NCI-H345 treated with DMSO at 0.1 percent for 48 hours (cell line): ENCODE measurements at regions not wholly inside any gene's neighbourhood (a gene's known extent, or its start where the extent isn't known, plus 50 kb on each side); places are given as distances from the start of the nearest gene placed in this dataset.

Experiments used
- DNase-seq: peaks from one replicate; lab custom pipeline; 2025; ENCODE audit not compliant: unreplicated experiment; lab: John Stamatoyannopoulos, UW

DNA sequence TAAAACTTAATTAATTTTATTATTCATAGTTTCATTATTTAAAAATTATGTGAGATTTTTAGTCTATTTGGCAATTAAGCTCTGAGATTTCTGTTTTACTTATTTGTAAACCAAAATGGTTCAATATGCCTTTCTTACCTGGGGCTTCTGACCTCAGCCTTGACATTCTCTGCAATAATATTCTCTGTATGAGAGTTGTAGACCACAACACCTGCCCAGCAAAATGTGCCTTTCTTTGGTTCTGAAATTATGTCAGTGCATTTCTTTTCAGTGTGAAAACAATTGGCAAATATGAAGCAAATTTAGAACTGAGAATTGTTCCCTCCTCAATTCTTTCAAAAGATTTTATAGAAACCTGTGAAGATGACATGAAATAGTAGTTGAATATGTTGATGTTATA lies 426.4 kb upstream of the FZD8 start:
- no peak for DNase-seq

DNA sequence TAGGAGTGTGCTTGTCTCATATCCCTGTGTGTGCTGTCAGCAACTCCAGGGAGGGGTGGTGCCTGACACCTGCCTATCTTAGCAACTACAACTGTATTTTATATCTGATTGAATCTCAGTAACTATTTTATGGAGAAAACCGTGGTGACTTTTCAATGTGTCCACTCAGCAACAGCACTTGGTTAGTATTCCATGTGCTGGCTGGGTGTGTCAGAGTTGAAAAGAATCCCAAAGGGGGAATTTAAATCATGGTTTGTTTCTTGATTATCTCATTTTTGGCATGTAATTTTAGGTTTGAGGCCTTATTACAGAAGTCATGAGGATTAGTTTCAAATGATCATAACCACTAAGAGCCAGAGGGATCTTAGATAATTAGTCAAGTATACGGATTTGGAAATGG lies 425.7 kb upstream of the FZD8 start:
- DNase-seq, result no peak

DNA sequence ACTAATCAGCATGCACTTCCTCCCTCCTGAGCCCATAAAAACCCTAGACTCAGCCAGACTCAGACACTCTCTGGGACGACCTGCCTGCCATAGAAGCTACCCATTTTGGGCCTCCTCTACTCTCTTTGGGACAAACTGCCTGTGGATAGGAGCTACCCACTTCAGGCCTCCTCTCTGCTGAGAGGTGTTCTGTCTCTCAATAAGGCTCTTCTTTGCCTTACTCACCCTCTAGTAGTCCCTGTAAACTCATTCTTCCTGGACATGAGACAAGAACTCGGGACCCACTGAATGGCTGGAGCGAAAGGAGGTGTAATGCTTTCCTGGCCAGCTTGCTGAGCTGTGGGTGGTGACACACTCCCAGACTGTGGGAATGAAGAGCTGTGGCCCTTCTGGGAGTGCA lies 424.8 kb upstream of the FZD8 start:
- DNase-seq, result no peak

DNA sequence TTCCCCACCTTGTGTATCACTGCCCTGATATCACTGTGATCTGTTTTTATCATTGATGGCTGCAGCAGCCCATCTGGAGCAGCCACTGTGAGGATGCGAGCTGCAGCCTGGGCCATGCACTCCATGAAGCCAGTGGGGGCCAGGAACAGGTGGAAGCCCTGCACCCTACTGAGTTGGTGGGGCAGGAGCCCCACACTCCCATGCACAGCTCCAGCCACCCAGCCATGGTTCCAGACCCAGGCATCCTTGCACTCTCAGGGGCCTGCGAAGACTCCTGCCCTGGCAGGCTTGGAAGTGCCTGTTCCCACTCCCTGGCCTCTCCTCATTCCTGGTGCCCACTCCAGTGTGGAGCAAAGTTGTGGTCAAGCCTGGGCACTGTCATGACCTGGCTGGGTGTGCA lies 424.0 kb upstream of the FZD8 start:
- DNase-seq, result no peak

DNA sequence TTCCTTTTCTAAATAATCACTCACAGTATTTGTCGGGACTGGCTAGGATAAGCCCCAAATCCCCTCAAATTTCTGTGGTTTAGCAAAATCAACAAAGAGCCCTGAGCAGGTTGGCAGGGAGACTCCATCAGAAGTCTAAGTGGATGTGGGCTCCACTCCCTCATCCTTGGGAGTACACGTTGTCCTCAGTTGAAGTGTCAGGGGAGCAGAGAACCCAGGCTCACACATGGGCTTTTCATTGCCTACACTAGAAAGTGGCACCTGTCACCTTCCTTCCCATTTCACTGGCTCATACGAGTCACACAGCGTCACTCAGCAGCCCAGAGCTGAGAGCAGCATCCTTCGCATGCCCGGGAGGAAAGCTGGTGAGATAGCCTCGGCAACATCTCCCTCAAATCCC lies 421.3 kb upstream of the FZD8 start:
- DNase-seq, result no peak

DNA sequence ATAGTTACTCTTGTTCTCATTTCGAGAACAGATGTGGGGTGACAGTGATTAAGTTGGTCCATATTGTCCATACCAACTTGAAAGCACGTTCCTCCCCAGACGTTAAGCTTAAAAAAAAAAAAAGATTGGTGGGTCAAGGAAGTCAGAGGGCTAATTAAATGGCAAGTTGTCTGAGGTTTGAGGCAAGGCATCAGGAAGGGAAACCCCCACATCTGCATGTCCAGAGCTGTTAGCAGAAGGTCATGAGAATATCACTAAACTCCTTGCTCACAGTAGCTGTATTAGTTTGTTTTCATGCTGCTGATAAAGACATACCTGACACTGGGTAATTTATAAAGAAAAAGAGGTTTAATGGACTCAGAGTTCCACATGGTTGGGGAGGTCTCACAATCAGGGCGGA lies 415.6 kb upstream of the FZD8 start:
- no peak for DNase-seq

DNA sequence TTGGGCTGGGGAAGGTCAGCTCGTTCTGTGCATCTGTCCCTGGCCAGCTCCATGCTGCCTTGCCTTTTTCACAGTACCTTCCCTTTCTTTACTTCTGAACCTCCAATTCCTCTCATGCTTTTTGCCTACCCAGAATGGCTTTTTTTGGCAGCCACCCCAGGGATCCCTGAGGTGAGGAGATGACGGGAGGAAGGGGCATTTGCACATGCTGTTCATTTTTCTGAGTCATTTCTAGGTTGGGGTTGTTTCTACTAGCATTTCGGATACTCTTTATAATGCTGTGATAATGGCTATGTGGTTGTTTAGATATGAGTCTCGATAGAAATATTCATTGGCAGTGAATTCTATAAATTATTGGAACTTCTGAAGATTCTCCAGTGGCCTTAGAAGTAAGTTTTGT lies 415.1 kb upstream of the FZD8 start:
- no peak for DNase-seq

DNA sequence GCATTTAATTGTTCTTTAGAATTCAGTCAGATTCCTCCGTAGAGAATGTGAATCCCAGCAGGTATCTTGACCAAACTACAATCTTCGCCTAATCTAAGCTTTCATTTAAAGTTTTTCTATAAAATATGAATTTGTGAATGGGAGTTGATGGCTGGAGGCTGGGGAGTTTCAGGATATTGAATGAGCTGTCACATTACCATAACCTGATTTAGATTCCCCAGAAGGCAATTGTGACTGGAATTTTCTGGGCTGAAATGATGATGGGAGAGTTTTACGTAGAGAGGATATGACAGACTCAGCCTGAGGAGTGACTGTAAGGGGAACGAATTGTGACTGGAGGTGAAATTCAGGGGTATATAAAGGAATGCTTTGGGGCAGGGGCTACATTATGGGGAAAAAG lies 411.7 kb upstream of the FZD8 start:
- no peak for DNase-seq

DNA sequence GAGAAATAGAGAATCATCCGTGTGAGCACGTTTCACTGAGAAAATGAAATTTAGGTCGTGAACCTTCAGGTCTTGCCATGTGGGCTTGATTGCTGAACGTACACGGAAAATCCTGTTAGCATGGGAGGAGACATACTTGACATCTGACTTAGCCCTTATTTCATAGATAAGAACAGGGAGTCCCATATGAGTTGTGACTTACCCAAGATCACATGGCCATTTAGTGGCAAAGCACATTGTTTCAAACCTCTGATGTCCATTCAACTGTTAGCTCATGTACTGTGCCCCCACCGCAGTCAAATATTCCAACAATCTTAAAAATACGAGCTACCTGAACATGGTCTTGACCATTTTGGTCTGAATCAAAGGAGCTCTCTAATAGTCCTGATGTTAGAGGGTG lies 411.2 kb upstream of the FZD8 start:
- no peak for DNase-seq

DNA sequence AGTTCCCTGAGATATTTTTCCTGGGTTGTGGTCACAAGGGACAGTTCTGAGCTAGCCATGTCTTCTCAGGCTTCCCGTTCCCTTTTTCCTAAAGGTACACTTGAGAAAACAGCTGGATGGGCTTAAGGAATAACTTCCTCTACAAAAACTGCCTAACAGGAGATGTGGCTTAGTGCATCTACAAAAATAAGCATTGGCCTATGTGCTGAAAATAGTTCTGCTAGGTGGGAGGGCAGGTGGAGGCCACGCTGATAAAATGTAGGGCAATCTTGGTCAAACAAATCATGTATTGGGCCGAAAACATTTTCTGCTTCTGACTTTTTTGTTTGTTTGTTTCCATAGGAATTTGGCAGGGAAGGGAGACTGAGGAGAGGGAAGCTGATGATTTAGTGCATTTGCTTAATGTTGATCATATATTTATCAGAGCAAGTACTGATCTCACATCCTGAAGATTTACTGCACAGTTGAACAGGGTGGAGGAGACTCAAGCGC lies 409.4 kb upstream of the FZD8 start:
- no peak for DNase-seq

DNA sequence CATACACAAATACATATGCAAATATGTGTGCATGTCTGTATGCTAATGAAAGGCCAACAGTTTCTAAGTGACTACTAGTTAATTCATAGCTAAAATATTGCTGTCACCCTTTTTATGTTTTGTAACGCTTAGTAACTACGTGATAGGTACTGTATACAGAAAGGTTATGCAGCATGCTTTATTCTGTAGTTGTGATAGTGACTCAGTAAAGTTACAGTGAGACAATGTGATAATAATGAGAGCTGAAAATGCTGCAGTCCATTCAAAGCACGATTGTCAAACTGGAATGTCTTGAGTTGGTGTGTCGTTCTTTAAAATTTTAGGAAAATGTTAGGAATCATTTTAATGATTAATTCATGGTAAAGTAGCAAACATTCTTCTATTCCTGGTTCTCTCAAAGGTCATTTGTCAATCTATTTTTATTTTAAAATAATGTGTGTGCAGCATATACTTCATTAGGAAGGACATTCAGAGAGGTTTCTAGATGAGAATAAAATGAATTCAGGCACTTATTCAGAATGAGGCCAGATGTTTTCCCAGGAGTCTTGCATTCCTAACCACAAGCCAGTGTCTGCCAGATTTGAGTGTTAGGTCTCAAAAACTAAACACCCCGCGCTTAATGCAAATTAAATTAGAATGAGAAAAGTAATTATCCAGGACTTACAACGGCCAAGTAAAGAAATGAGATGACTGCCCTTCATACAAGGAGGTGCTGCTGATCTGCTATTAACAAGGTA lies 408.8 kb upstream of the FZD8 start:
- DNase-seq, result no peak

DNA sequence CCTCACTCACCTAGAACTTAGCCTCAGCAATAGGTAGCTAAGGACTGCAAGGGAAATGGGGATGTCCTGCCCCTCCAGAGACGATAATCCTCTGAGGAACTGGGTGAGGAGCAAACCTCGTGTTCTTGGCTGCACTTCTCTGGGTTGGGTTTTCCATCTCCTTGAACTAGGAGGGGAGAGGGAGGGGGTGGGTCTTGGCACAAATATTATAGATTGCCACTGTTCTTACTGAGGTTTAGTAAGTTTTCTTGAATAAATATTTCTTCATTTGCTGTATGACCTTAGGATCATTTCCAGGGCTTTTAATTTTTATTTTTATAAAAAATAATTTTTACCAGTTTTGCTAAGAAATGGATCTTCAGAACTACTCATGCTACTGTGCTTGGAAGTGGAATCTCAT lies 406.7 kb upstream of the FZD8 start:
- no peak for DNase-seq

DNA sequence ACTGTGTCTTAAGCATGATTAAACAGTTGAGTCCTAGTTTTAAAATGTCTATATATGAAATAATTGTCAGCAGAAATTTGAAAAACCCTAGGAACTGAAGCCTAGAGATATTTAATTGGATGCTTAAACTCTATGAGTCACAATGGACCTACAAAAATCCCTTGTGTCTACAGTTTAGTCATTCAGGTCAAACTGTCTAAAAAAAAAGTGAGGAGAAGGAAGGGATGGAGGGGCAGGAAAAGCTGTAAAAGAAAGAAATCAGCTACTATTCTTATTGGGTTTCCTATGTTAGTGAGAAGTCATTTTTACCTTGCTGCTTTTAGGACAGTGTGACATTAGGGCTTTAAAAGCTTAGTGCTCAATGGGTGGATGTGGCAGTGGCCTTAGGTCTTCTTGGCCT lies 406.1 kb upstream of the FZD8 start:
- DNase-seq, result no peak

DNA sequence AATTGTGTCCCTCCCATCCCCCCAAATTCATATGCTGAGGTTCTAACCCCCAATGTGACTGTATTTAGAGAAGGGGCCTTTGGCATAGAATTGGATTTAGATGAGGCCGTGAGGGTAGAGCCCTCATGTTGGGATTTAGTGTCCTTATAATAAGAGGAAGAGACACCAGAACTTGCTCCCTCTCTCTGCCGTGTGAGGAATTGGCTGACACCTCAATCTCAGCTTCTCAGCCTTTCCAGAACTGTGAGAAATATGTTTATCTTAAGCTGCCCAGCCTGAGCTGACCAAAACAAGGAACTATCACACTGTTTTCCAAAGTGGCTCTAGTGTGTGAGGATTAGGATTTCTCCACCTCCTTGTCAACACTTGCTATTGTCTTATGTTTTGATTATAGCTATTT lies 400.0 kb upstream of the FZD8 start:
- no peak for DNase-seq

DNA sequence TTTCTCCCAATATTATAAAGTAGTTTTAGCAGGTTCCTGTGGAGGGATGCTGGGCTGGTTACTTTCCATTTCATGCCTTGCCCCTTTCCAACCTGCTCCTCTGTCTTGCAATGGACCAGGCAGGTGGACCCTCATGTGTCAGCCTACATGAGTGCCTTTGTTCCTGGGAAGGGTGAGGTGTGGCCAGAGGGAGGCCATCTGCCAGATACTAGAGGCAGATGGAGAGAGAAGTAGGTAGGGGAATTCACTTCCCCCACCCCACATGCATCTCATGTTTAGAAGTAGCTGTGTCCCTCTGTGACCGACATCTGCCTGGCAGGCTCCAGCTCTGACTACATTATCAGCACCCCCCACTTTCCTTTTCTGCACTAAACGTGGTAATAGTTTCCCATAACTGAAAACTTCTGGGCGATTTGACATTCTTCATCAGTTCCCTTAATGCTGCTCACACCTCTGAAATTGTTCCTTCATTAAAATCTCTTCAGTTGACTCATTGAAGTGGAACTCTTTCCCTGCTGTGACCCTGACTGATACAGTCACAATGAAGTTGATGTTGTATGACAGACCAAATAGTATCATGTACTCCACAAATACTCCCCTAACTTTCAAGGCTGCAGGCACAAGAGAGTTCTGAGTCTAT lies 396.3 kb upstream of the FZD8 start:
- DNase-seq, result peak; percentile 28

DNA sequence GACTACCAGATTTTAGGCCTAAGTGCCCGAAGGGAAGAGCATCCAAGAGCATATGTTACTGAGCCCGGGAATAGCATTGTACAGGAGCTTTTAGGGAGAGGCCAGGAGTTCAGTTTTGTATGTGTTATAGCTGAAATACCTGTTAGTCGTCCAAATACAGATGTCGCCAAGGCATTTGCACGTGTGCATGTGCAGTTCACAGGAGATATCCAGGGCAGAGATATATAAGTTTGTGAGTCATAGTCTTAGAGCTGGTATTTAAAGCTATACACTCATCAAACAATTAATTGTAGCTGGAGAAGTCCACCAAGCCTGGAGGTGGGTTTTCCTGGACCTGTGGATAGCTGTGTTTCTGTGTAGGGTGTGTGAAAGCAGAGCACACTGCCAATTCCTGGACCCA lies 394.0 kb upstream of the FZD8 start:
- no peak for DNase-seq

DNA sequence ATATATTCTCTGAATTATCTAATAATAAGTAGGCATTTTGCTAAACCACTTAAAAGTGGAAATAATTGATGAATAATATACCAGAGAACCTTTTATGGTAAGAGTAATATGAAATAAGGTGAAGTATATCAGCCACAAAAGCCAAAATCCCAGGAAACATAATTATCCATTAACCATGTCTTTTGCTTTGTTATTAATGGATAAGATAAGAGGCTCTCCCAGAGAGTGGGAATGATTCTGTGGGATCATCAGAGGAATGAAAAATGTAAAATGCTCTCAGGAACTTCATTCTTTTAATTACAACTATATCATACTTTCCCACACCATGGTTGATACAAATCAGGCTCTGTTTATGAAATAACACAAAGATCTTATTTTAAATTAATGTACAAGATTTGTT lies 391.7 kb upstream of the FZD8 start:
- no peak for DNase-seq

DNA sequence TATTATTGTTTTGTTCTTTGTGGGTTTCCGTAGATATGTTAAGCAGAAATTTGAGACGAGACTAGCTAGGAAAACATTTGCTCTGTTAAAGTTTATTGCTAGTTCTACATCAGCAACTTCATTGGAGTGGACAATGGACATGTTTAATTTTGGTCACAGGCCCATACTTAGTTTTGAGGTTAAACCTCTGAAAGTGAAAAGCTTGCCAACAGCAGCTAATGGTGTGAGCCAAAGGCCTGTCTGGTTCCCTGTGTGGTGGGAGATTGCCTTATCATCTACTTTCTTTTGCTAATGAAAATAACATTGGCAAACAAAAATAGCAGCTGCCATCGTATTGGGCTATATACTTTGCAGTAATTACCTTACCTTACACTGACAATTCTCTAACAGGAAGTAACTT lies 388.4 kb upstream of the FZD8 start:
- DNase-seq, result no peak

DNA sequence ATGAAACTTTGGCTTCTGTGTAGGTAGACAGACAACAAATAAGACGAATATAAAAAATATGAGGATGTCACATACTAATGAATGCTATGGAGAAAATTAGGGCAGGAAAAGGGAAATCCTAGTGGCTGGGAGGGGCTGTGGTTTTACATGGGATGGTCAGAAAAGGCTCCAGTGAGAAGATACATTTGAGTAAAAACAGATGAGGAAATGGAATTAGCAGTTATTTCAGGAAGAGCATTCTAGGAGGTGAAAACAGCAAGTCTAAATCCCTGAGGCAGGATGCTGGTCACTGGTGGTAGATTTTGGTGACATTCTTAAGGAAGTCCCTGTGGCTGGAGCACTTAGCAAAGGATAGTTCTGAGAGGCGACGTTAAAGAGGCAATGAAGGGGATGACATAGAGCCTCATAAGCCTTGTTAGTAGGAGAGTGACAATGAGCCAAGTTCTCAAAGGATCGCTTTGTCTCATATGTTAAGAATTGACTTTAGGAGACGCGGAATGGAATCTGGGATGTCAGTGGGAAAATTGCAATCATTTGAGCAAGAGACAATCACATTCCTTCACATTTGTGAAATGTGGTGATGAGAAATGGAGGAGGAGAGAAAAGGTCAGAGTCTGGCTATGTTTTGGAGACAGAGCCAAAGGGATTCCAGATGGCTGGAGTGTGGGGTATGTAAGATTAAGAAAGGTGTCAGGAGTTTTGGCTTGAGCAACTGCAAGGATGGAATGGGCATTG lies 384.7 kb upstream of the FZD8 start:
- no peak for DNase-seq

DNA sequence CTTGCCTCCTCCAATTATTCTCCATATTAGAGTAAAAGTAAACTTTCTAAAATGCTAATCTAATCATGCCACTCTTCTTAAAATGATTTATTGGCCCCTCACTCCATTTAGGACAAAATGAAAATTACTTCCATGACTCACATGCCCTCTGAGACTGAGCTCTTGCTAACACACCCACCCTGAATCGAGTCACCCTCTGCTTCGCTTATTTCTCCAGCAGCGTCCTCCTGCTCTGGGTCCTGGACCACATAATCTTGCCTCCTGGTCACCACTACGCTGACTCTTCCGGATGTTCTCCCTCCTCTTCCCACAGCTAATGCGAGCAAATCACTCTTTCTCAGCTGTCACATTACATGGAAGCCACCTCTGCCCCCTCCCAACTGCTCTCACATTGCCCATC lies 384.0 kb upstream of the FZD8 start:
- no peak for DNase-seq

DNA sequence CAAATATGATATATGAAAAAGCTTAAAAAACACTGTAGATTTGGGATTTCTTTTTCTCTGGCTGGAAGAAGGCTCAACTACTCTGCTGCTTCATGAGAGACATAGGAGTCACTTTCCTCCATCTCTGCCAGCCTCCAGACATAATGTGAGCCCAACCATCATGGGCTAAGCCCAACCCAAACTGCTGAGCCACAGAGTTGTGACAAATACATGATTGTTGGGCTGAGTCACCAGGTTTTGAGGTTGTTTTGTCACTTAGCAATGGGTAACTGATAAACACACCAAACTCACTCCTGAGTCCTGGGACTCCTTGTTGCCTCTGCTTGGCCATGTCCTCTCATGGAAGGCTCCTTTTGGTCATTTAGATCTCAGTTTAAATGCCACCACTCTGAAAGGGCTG lies 381.8 kb upstream of the FZD8 start:
- no peak for DNase-seq

DNA sequence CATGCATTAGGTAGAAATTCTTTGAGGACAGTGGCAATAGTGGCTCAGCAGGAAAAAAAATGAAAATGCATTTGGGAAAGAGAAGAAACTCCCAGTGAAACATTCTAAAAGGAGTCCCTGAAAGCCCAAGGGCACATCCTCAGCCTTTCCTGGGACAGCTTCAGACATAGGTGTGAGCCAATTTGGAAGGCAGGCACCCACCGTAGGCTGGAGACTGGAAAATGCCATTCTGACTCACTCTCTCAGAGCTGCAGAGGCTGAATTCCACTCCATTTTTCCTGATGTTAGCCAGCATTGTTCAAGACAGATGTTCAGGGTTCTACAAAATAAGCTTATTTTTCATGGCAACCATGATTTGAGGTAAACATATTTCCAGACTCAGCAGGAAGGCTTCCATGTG lies 379.0 kb upstream of the FZD8 start:
- DNase-seq, result no peak
